OCI-LY1 (cell line): ENCODE measurements at regions not wholly inside any gene's neighbourhood (a gene's known extent, or its start where the extent isn't known, plus 50 kb on each side); places are given as distances from the start of the nearest gene placed in this dataset.

Experiments used
- H2AFZ ChIP-seq: fragments of 200-600 bp; sonication (generic), shearing (Covaris generic); 2 replicates; pipeline ENCODE4 v1.6.0; 2014; ENCODE audit warnings: antibody characterized with exemption, mild to moderate bottlenecking, low read length
- H3F3A ChIP-seq: fragments of 200-600 bp; sonication (generic), shearing (Covaris generic); 2 replicates; pipeline ENCODE4 v1.6.0; 2014; ENCODE audit warnings: mild to moderate bottlenecking, antibody characterized with exemption, low read length, moderate library complexity; ENCODE audit not compliant: insufficient read depth
- H3K27ac ChIP-seq: fragments of 200-600 bp; sonication (generic); 2 replicates; pipeline ENCODE4 v1.5.1; 2014; ENCODE audit warnings: low read length, mixed run types, mild to moderate bottlenecking, low read depth; ENCODE audit not compliant: poor library complexity, severe bottlenecking
- H3K27me3 ChIP-seq: fragments of 200-600 bp; sonication (generic); 2 replicates; pipeline ENCODE4 v1.6.0; 2014; ENCODE audit warnings: antibody characterized with exemption, mild to moderate bottlenecking, low read length, moderate library complexity; ENCODE audit not compliant: insufficient read depth
- H3K36me3 ChIP-seq: fragments of 200-600 bp; sonication (generic); 2 replicates; pipeline ENCODE4 v1.6.1; 2014; ENCODE audit warnings: mild to moderate bottlenecking, antibody characterized with exemption, low read length, moderate library complexity, mixed read lengths; ENCODE audit not compliant: insufficient read depth
- H3K4me1 ChIP-seq: fragments of 200-600 bp; sonication (generic); 2 replicates; pipeline ENCODE4 v1.5.1; 2014; ENCODE audit warnings: mild to moderate bottlenecking, low read length, moderate library complexity; ENCODE audit not compliant: insufficient read depth, severe bottlenecking
- H3K4me2 ChIP-seq: fragments of 200-600 bp; sonication (generic), shearing (Covaris generic); 2 replicates; pipeline ENCODE4 v1.6.1; 2014; ENCODE audit warnings: low read length
- H3K4me3 ChIP-seq: fragments of 200-600 bp; sonication (generic); 2 replicates; pipeline ENCODE4 v1.5.1; 2014; ENCODE audit warnings: low read length, low read depth, mild to moderate bottlenecking, mixed read lengths; ENCODE audit not compliant: poor library complexity, severe bottlenecking
- H3K79me2 ChIP-seq: fragments of 200-600 bp; shearing (Covaris generic); 2 replicates; pipeline ENCODE4 v1.6.1; 2016; ENCODE audit warnings: mixed run types, low read length, mixed read lengths; ENCODE audit not compliant: insufficient read depth
- H3K9ac ChIP-seq: fragments of 200-600 bp; sonication (generic), shearing (Covaris generic); 2 replicates; pipeline ENCODE4 v1.6.1; 2014; ENCODE audit warnings: mild to moderate bottlenecking, low read length, mixed read lengths
- H3K9me2 ChIP-seq: fragments of 200-600 bp; sonication (generic), shearing (Covaris generic); 2 replicates; pipeline ENCODE4 v1.6.1; 2014; ENCODE audit warnings: low read depth, mild to moderate bottlenecking, low read length, mixed read lengths
- H3K9me3 ChIP-seq: fragments of 200-600 bp; shearing (Covaris generic); 2 replicates; pipeline ENCODE4 v1.6.1; 2014; ENCODE audit warnings: low read length, mixed read lengths
- H4K20me1 ChIP-seq: fragments of 200-600 bp; sonication (generic), shearing (Covaris generic); 2 replicates; pipeline ENCODE4 v1.6.0; 2016; ENCODE audit warnings: mild to moderate bottlenecking, low read length; ENCODE audit not compliant: insufficient read depth
- EZH2 ChIP-seq: fragments of 200-600 bp; sonication (generic), shearing (Covaris generic); IDR thresholded peaks from 2 replicates; pipeline ENCODE4 v1.8.0; 2017; ENCODE audit warnings: borderline replicate concordance, mixed run types, mild to moderate bottlenecking, antibody characterized with exemption, low read length, moderate library complexity, mixed read lengths
- TF ChIP-seq, protein P1 (sequence below): fragments of 200-600 bp; sonication (generic), shearing (Covaris generic); IDR thresholded peaks from 2 replicates; pipeline ENCODE4 v1.5.1; 2017; ENCODE audit warnings: mild to moderate bottlenecking, antibody characterized with exemption, low read length, moderate library complexity, mixed read lengths

DNA sequence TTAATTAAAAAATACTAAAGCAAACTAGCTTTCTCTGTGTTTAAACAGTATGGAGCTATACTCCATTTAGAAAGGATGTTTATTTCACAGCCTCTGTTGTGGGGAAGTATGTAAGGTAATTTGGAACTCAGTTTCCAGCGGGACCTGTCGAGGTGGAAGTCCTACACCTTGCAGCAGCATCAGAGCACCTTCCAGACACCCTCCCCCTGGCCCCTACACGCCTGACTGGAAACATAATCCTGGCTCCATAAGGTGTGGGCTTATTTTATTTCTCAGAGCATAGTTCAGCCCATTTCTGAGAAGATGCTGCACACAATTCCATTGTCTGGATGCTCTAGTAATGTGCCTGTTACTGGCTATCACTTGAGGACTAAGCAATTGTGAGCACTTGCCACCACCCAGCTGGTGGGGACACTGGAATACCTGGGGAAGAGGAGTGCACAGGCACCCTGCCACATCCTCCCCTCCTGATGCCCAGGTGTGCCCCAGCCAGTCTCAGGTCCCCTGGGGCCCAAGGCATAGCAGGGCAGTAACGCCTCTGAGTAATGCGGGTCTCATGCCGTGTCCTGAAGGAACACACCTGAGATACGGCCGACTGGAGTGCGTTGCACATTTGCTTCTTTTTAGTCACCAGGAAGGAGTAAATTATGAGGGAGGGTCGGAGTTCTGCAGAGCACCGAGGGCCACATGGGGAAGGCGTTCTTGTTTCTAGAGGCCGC is 556.5 kb downstream of the QKI start:
- Histone ChIP-seq H4K20me1 (no peaks in the 10 kb centered on the region), H3K4me2 (no peak overlapping the region), H3K27ac (no peak overlapping the region), H2AFZ (no peak overlapping the region), H3K4me3 (no peak overlapping the region), H3K4me1 (no peaks in the 10 kb centered on the region), H3K27me3 (no peaks in the 10 kb centered on the region), H3F3A (no peaks in the 10 kb centered on the region), H3K79me2 (no peaks in the 10 kb centered on the region), H3K9ac (no peak overlapping the region), H3K9me2 (no peaks in the 10 kb centered on the region), H3K36me3 (no peaks in the 10 kb centered on the region), H3K9me3 (no peaks in the 10 kb centered on the region)
- TF ChIP-seq, protein P1, sequence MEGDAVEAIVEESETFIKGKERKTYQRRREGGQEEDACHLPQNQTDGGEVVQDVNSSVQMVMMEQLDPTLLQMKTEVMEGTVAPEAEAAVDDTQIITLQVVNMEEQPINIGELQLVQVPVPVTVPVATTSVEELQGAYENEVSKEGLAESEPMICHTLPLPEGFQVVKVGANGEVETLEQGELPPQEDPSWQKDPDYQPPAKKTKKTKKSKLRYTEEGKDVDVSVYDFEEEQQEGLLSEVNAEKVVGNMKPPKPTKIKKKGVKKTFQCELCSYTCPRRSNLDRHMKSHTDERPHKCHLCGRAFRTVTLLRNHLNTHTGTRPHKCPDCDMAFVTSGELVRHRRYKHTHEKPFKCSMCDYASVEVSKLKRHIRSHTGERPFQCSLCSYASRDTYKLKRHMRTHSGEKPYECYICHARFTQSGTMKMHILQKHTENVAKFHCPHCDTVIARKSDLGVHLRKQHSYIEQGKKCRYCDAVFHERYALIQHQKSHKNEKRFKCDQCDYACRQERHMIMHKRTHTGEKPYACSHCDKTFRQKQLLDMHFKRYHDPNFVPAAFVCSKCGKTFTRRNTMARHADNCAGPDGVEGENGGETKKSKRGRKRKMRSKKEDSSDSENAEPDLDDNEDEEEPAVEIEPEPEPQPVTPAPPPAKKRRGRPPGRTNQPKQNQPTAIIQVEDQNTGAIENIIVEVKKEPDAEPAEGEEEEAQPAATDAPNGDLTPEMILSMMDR: no peak
- TF ChIP-seq EZH2: no peak

DNA sequence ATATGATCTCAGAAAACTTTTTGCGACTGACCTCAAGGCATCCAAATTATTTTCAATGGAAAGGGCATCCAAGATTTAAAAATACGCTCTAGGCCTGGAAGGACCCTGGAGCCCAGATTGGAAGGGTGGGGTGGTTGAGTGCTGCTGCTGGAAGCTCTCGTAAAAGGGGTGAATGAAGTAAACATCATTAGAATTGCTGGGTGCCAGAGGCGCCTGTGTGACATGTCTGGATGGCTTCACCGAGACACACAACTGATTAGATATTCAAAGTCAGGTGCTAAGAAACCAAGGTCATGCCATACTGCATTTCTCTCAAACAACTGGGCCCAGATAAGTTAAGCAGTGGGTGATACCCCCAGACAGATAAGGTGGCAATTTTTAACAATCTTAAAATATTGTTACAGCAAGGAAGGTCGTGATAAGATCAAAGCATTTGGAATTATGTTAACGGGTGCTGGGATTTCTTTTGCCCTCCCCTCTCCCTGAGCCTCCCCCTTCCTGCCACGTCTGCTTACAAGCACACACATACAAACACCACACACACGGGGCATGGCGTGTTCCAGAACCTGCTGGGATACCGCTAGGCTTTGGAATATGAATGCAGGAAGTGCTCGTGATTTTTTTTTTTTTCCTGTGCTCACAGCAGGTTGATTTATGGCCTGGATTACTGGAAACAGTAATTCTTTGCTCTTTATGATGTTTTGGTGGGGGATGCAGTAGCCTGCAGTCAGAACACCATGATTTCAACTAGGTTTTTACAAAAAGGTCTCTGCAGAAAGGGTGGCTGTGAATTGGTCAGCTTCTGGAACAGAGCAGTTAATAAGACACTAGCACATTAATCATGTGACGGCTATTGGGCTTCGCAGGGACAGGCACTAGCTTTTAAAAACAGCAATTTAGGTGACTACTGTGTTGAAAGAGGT is 551.2 kb downstream of the QKI start:
- Histone ChIP-seq H3F3A (no peaks in the 10 kb centered on the region), H3K27me3 (no peaks in the 10 kb centered on the region), H3K9ac (no peak overlapping the region), H3K79me2 (no peaks in the 10 kb centered on the region), H3K4me3 (no peak overlapping the region), H2AFZ (no peak overlapping the region), H3K9me2 (no peaks in the 10 kb centered on the region), H3K9me3 (no peaks in the 10 kb centered on the region), H3K4me1 (no peaks in the 10 kb centered on the region), H4K20me1 (no peaks in the 10 kb centered on the region), H3K27ac (no peak overlapping the region), H3K4me2 (no peak overlapping the region), H3K36me3 (no peaks in the 10 kb centered on the region)
- TF ChIP-seq, protein P1: no peak
- no peak for TF ChIP-seq EZH2

DNA sequence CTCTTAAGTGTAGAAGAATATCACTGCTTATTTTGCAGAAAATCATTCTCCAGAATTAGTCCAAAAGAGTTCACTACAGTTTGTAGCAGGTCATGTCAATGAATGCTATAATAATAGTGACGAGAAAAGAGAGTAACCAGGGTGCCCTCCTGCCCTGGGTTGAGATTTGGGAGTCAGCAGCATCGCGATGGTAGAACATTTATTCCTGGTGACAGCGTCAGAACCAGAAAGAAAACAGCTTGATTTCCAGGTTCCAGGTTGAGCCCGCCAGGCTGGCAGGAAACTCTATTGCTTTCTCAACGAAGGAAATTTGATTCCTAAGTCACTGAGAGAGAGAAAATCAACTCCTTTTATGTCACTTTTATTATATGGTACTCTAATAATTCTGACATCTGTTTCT is 550.3 kb downstream of the QKI start:
- H3K36me3 ChIP-seq: no peaks in the 10 kb centered on the region
- H3K9me2 ChIP-seq: no peaks in the 10 kb centered on the region
- H3K9ac ChIP-seq: no peak overlapping the region
- H3K27me3 ChIP-seq: no peaks in the 10 kb centered on the region
- H3K9me3 ChIP-seq: no peaks in the 10 kb centered on the region
- H3F3A ChIP-seq: no peaks in the 10 kb centered on the region
- no peaks in the 10 kb centered on the region for H3K79me2 ChIP-seq
- no peak overlapping the region for H2AFZ ChIP-seq
- no peak overlapping the region for H3K4me2 ChIP-seq
- TF ChIP-seq, protein P1: no peak
- TF ChIP-seq EZH2: no peak
- H4K20me1 ChIP-seq: no peaks in the 10 kb centered on the region
- H3K4me1 ChIP-seq: no peaks in the 10 kb centered on the region
- H3K27ac ChIP-seq: no peak overlapping the region
- H3K4me3 ChIP-seq: no peak overlapping the region
